Smooth muscle cell (in vitro differentiated cells): ENCODE measurements at regions not wholly inside any gene's neighbourhood (a gene's known extent, or its start where the extent isn't known, plus 50 kb on each side); places are given as distances from the start of the nearest gene placed in this dataset.

Source experiments
- DNase-seq: peaks from one replicate; lab custom pipeline; 2025; ENCODE audit not compliant: unreplicated experiment; lab: John Stamatoyannopoulos, UW
- H2AFZ ChIP-seq: fragments of 200-600 bp; sonication (generic); 2 replicates; pipeline ENCODE4 v1.6.0; 2016; ENCODE audit warnings: antibody characterized with exemption, low read depth, mild to moderate bottlenecking
- H3F3A ChIP-seq: fragments of 200-600 bp; sonication (generic); 2 replicates; pipeline ENCODE4 v1.6.0; 2017; ENCODE audit warnings: antibody characterized with exemption, low read depth
- H3K27ac ChIP-seq: fragments of 200-600 bp; sonication (generic); 2 replicates; pipeline ENCODE4 v1.5.1; 2016; ENCODE audit warnings: low read depth, mild to moderate bottlenecking
- H3K27me3 ChIP-seq: fragments of 200-600 bp; sonication (generic); 2 replicates; pipeline ENCODE4 v1.6.1; 2016; ENCODE audit warnings: low read depth, mild to moderate bottlenecking
- H3K36me3 ChIP-seq: fragments of 200-600 bp; sonication (generic); 2 replicates; pipeline ENCODE4 v1.5.1; 2016; ENCODE audit warnings: low read depth
- H3K4me1 ChIP-seq: fragments of 200-600 bp; sonication (generic); 2 replicates; pipeline ENCODE4 v1.5.1; 2016; ENCODE audit warnings: low read depth
- H3K4me2 ChIP-seq: fragments of 200-600 bp; sonication (generic); 2 replicates; pipeline ENCODE4 v1.6.0; 2016; ENCODE audit warnings: mild to moderate bottlenecking
- H3K4me3 ChIP-seq: fragments of 200-600 bp; sonication (generic); 2 replicates; pipeline ENCODE4 v1.5.1; 2016; ENCODE audit warnings: mild to moderate bottlenecking
- H3K79me2 ChIP-seq: fragments of 200-600 bp; sonication (generic); 2 replicates; pipeline ENCODE4 v1.6.0; 2016; ENCODE audit warnings: low read depth, mild to moderate bottlenecking
- H3K9ac ChIP-seq: fragments of 200-600 bp; sonication (generic); 2 replicates; pipeline ENCODE4 v1.6.0; 2016; ENCODE audit warnings: low read depth
- H3K9me3 ChIP-seq: fragments of 200-600 bp; sonication (generic); replicated peaks from 2 replicates; pipeline ENCODE4 v1.5.1; 2016; ENCODE audit warnings: low read depth
- H4K20me1 ChIP-seq: fragments of 200-600 bp; sonication (generic); 2 replicates; pipeline ENCODE4 v1.6.0; 2016; ENCODE audit warnings: low read depth
- WGBS: methylation state at CpG from one replicate; pipeline ENCODE4 v1.1.7; 2016; ENCODE audit warnings: low lambda C conversion rate; 5-methylcytosine and 5-hydroxymethylcytosine counted together
- TF ChIP-seq, protein P1 (sequence below): fragments of 200-600 bp; sonication (generic); IDR thresholded peaks from 2 replicates; pipeline ENCODE4 v1.5.1; 2017; ENCODE audit warnings: borderline replicate concordance, mild to moderate bottlenecking, antibody characterized with exemption; ENCODE audit not compliant: insufficient read depth, poor library complexity, severe bottlenecking

DNA sequence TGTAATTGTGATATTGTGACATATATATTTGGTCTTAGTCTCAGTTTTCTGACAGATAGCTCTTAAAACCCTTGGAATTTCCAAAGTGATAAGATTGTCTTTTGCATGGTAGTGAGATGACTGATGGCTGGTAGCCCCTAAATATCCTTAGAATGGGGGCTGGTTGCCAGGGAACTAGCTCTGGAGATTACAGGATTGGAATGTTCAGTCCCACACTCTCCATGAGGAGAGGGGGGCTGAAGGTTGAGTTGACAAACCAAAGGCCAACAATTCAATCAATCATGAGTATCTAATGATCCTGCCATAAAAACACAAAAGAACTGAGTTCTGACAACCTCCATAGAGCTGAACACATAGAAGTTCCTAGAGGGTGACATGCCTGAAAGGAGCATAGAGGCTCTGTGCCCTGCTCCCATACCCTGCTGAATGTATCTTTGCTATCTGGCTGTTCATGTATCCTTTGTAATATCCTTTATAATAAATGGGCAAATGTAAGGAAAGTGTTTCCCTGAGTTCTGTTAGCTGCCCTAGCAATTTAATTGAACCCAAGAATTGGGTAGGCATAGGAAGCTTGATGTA, 1680.3 kb upstream of the PIK3C3 start:
- Histone ChIP-seq H2AFZ (no peak overlapping the region), H3K4me1 (no peaks in the 10 kb centered on the region), H3F3A (no peaks in the 10 kb centered on the region), H3K27me3 (no peaks in the 10 kb centered on the region), H3K4me2 (no peak overlapping the region), H4K20me1 (no peaks in the 10 kb centered on the region), H3K4me3 (no peak overlapping the region), H3K9ac (no peak overlapping the region), H3K36me3 (no peaks in the 10 kb centered on the region), H3K79me2 (no peaks in the 10 kb centered on the region), H3K9me3 (no peaks in the 10 kb centered on the region), H3K27ac (no peak overlapping the region)
- DNase-seq: no peak
- TF ChIP-seq, protein P1, sequence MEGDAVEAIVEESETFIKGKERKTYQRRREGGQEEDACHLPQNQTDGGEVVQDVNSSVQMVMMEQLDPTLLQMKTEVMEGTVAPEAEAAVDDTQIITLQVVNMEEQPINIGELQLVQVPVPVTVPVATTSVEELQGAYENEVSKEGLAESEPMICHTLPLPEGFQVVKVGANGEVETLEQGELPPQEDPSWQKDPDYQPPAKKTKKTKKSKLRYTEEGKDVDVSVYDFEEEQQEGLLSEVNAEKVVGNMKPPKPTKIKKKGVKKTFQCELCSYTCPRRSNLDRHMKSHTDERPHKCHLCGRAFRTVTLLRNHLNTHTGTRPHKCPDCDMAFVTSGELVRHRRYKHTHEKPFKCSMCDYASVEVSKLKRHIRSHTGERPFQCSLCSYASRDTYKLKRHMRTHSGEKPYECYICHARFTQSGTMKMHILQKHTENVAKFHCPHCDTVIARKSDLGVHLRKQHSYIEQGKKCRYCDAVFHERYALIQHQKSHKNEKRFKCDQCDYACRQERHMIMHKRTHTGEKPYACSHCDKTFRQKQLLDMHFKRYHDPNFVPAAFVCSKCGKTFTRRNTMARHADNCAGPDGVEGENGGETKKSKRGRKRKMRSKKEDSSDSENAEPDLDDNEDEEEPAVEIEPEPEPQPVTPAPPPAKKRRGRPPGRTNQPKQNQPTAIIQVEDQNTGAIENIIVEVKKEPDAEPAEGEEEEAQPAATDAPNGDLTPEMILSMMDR: no peak

DNA sequence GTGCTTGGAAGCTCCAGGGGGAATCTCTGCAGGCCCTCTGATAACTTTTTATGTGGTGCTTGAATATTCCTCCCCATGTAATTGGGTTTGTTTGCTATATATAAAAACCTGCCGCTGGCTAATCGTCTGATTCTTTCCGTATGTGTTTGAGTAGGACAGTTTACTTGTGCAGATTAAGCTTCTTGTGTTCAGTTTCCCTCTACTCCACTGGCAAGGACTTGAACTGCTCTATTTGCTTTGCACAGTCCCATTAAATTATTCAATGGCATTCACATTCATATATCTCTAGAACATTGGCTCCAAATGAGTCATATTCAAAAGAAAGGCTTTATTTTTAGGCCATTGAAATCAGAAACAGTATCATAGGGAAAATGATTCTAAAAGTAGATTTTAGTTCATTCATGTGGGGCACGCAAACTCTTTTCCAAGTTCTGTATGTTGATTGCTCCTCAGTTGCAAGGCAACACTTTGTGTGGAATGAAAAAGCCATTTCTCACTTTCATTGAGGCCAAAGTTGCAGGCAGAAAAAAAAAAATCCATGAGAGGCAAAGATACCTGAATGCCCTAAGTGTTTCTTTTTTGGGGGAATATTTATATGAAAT, 1682.3 kb upstream of the PIK3C3 start:
- peak overlapping the region; percentile 61 for H2AFZ ChIP-seq
- H3K4me1 ChIP-seq: no peaks in the 10 kb centered on the region
- H3K9me3 ChIP-seq: no peaks in the 10 kb centered on the region
- no peaks in the 10 kb centered on the region for H3F3A ChIP-seq
- 36% methylated on average over 4 of the region's 4 CpGs for WGBS
- H3K27ac ChIP-seq: no peak overlapping the region
- TF ChIP-seq, protein P1: no peak
- no peaks in the 10 kb centered on the region for H3K27me3 ChIP-seq
- no peaks in the 10 kb centered on the region for H3K79me2 ChIP-seq
- no peak overlapping the region for H3K4me2 ChIP-seq
- DNase-seq: no peak
- no peak overlapping the region for H3K4me3 ChIP-seq
- no peaks in the 10 kb centered on the region for H4K20me1 ChIP-seq
- H3K9ac ChIP-seq: no peak overlapping the region
- no peaks in the 10 kb centered on the region for H3K36me3 ChIP-seq

DNA sequence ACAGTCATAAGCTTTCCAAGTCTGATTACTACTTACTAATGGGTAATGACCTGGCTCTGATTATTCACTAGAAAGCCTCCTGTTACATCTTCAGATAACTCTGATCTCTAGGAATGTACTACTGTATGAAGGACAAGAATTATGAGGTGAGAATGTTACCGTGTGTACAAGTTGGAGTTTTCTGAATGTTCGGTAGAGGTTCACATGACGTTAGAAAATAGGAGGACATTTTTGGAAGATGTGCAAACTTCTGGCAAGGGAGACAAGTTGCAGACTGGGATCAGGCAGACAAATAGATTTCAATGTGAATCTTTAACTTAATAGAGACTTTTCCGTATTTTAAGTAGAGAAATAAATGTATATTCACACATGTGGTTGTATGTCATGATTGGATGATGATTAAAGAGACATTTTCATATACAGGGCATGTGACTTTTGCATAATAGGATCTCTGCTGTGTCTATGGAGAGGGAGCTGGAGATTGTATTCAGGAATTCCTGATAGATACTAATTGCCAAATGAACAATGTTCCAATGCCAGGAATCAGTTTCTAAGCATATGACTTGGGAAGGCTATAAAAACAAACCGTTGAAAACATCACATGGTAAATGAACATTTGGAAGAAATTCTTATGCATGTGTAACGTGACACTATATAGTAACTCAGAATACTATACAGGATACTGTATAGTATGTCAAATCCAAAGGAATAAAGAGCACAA, 1695.8 kb upstream of the PIK3C3 start:
- no peaks in the 10 kb centered on the region for H3K9me3 ChIP-seq
- no peaks in the 10 kb centered on the region for H3K4me1 ChIP-seq
- no peak overlapping the region for H3K4me3 ChIP-seq
- H4K20me1 ChIP-seq: no peaks in the 10 kb centered on the region
- WGBS: 73% methylated on average over 6 of the region's 6 CpGs
- no peak for DNase-seq
- no peaks in the 10 kb centered on the region for H3K36me3 ChIP-seq
- no peak overlapping the region for H3K4me2 ChIP-seq
- H3K79me2 ChIP-seq: no peaks in the 10 kb centered on the region
- no peak overlapping the region for H2AFZ ChIP-seq
- no peak overlapping the region for H3K9ac ChIP-seq
- H3F3A ChIP-seq: no peaks in the 10 kb centered on the region
- no peak overlapping the region for H3K27ac ChIP-seq
- TF ChIP-seq, protein P1: no peak
- no peaks in the 10 kb centered on the region for H3K27me3 ChIP-seq
